H9 (cell line): ENCODE measurements at regions not wholly inside any gene's neighbourhood (a gene's known extent, or its start where the extent isn't known, plus 50 kb on each side); places are given as distances from the start of the nearest gene placed in this dataset.

Experiments used
- DNase-seq: peaks from one replicate; pipeline ENCODE4 v3.0.0-alpha.2; 2017
- H2AFZ ChIP-seq: one replicate; pipeline ENCODE4 v1.6.1; 2013; ENCODE audit warnings: mild to moderate bottlenecking, low read length, control low read depth, moderate library complexity
- H2AK5ac ChIP-seq: 2 replicates; pipeline ENCODE4 v1.6.1; 2013; ENCODE audit warnings: low read length, control low read depth, mixed read lengths; ENCODE audit not compliant: insufficient read length
- H2BK120ac ChIP-seq: one replicate; pipeline ENCODE4 v1.6.1; 2013; ENCODE audit warnings: low read depth, mild to moderate bottlenecking, low read length, control low read depth, inconsistent platforms; ENCODE audit not compliant: poor library complexity, severe bottlenecking
- H2BK12ac ChIP-seq: 2 replicates; pipeline ENCODE4 v1.6.1; 2013; ENCODE audit warnings: low read length, control low read depth, mixed read lengths, low read depth; ENCODE audit not compliant: insufficient read length
- H2BK15ac ChIP-seq: 2 replicates; pipeline ENCODE4 v1.6.1; 2013; ENCODE audit warnings: low read depth, low read length, control low read depth
- H2BK20ac ChIP-seq: one replicate; pipeline ENCODE4 v1.6.1; 2013; ENCODE audit warnings: low read depth, mild to moderate bottlenecking, low read length, control low read depth, inconsistent platforms; ENCODE audit not compliant: poor library complexity, severe bottlenecking
- H2BK5ac ChIP-seq: 2 replicates; pipeline ENCODE4 v1.6.1; 2013; ENCODE audit warnings: low read length, control low read depth, mixed read lengths; ENCODE audit not compliant: insufficient read length
- H3K14ac ChIP-seq: 2 replicates; pipeline ENCODE4 v1.6.1; 2013; ENCODE audit warnings: low read length, control low read depth; ENCODE audit not compliant: insufficient read depth
- H3K18ac ChIP-seq: 2 replicates; pipeline ENCODE4 v1.6.1; 2013; ENCODE audit warnings: low read depth, mild to moderate bottlenecking, mixed read lengths, low read length, control low read depth; ENCODE audit not compliant: insufficient read length
- H3K23ac ChIP-seq: 2 replicates; pipeline ENCODE4 v1.6.1; 2013; ENCODE audit warnings: low read length, control low read depth, mixed read lengths, low read depth; ENCODE audit not compliant: insufficient read length
- H3K23me2 ChIP-seq: 2 replicates; pipeline ENCODE4 v1.6.1; 2013; ENCODE audit warnings: low read depth, mild to moderate bottlenecking, mixed read lengths, low read length, control low read depth; ENCODE audit not compliant: insufficient read length, poor library complexity, severe bottlenecking
- H3K27ac ChIP-seq: 2 replicates; pipeline ENCODE4 v1.5.1; 2013; ENCODE audit warnings: low read length, control low read depth, mixed read lengths, low read depth; ENCODE audit not compliant: insufficient read length
- H3K27me3 ChIP-seq: 2 replicates; pipeline ENCODE4 v1.6.1; 2013; ENCODE audit warnings: low read length, control low read depth, inconsistent platforms; ENCODE audit not compliant: insufficient read depth
- H3K4ac ChIP-seq: 2 replicates; pipeline ENCODE4 v1.6.1; 2013; ENCODE audit warnings: low read depth, mild to moderate bottlenecking, control low read depth, inconsistent platforms, low read length, moderate library complexity
- H3K4me1 ChIP-seq: 2 replicates; pipeline ENCODE4 v1.6.1; 2013; ENCODE audit warnings: low read length, control low read depth, inconsistent platforms; ENCODE audit not compliant: insufficient read depth
- H3K4me2 ChIP-seq: 2 replicates; pipeline ENCODE4 v1.6.1; 2013; ENCODE audit warnings: low read length, control low read depth, mixed read lengths; ENCODE audit not compliant: insufficient read length, insufficient read depth
- H3K56ac ChIP-seq: 2 replicates; pipeline ENCODE4 v1.6.1; 2013; ENCODE audit warnings: low read depth, mild to moderate bottlenecking, mixed read lengths, low read length, control low read depth; ENCODE audit not compliant: insufficient read length
- H3K79me1 ChIP-seq: 2 replicates; pipeline ENCODE4 v1.6.1; 2013; ENCODE audit warnings: low read depth, mild to moderate bottlenecking, moderate library complexity, low read length, control low read depth, inconsistent platforms; ENCODE audit not compliant: insufficient read depth, poor library complexity, severe bottlenecking
- H3K79me2 ChIP-seq: 2 replicates; pipeline ENCODE4 v1.6.1; 2013; ENCODE audit warnings: low read length, control low read depth, inconsistent platforms; ENCODE audit not compliant: insufficient read depth
- H3K9ac ChIP-seq: 2 replicates; pipeline ENCODE4 v1.6.1; 2013; ENCODE audit warnings: low read length, control low read depth, mixed read lengths; ENCODE audit not compliant: insufficient read length; ENCODE audit errors: extremely low read depth
- H3K9me3 ChIP-seq: one replicate; pipeline ENCODE4 v1.6.1; 2013; ENCODE audit warnings: low read depth, low read length, inconsistent platforms; ENCODE audit not compliant: control insufficient read depth
- H3T11ph ChIP-seq: one replicate; pipeline ENCODE4 v1.6.1; 2013; ENCODE audit warnings: mild to moderate bottlenecking, low read length, control low read depth, inconsistent platforms
- H4K20me1 ChIP-seq: one replicate; pipeline ENCODE4 v1.6.1; 2013; ENCODE audit not compliant: control insufficient read depth, insufficient read length, insufficient read depth
- H4K5ac ChIP-seq: 2 replicates; pipeline ENCODE4 v1.6.1; 2013; ENCODE audit warnings: low read depth, mild to moderate bottlenecking, mixed read lengths, low read length, control low read depth; ENCODE audit not compliant: insufficient read length
- H4K8ac ChIP-seq: replicated peaks from 2 replicates; pipeline ENCODE4 v1.6.1; 2013; ENCODE audit warnings: low read length, control low read depth, mixed read lengths, low read depth; ENCODE audit not compliant: insufficient read length
- H4K91ac ChIP-seq: 2 replicates; pipeline ENCODE4 v1.6.1; 2013; ENCODE audit warnings: low read depth, mild to moderate bottlenecking, moderate library complexity, mixed read lengths, low read length, control low read depth; ENCODE audit not compliant: insufficient read length
- H3K27ac Mint-ChIP-seq, 3 experiments: 2 replicates in 2 of 3; 3 replicates in 1 of 3; pipeline ENCODE4 v1.8.0; 2020 to 2021; ENCODE audit warnings: mixed read lengths in 3 of 3, mild to moderate bottlenecking in 1 of 3, moderate library complexity in 1 of 3
- H3K27me3 Mint-ChIP-seq: 2 replicates; pipeline ENCODE4 v1.8.0; 2021; ENCODE audit warnings: low read depth, mild to moderate bottlenecking, moderate library complexity, mixed read lengths
- H3K36me3 Mint-ChIP-seq, 3 experiments: 2 replicates in 2 of 3; 3 replicates in 1 of 3; pipeline ENCODE4 v1.8.0; 2020 to 2021; ENCODE audit warnings: low read depth in 3 of 3, mixed read lengths in 3 of 3; ENCODE audit not compliant: insufficient read depth in 1 of 3
- H3K4me1 Mint-ChIP-seq, 2 experiments: 2 replicates each; pipeline ENCODE4 v1.8.0; 2020; ENCODE audit warnings: mixed read lengths in 2 of 2
- H3K4me3 Mint-ChIP-seq, 2 experiments: 2 replicates in 1 of 2; 3 replicates in 1 of 2; pipeline ENCODE4 v1.8.0; 2020 to 2021; ENCODE audit warnings: mild to moderate bottlenecking in 2 of 2, mixed read lengths in 2 of 2, moderate library complexity in 1 of 2
- H3K9me3 Mint-ChIP-seq, 2 experiments: 2 replicates in 1 of 2; 3 replicates in 1 of 2; pipeline ENCODE4 v1.8.0; 2020; ENCODE audit warnings: mild to moderate bottlenecking in 2 of 2, mixed read lengths in 2 of 2, moderate library complexity in 1 of 2
- CTCF ChIP-seq: fragments of 200-600 bp; sonication (generic); conservative IDR thresholded peaks from 3 replicates; pipeline ENCODE4 v1.8.0; 2021; ENCODE audit warnings: antibody characterized with exemption, mild to moderate bottlenecking
- WGBS: extraction: QIAGEN DNeasy Blood & Tissue Kit; methylation state at CpG from one replicate; pipeline ENCODE4 v1.1.7; 2013; ENCODE audit warnings: missing lambda C conversion rate, low lambda C conversion rate, mixed read lengths; ENCODE audit not compliant: insufficient read length; ENCODE audit errors: extremely low coverage; 5-methylcytosine and 5-hydroxymethylcytosine counted together

GRCh38 chr9:12511726-12512125 lies 181.5 kb upstream of the TYRP1 start:
- Histone ChIP-seq H4K20me1 (no peaks in the 10 kb centered on the region), H3K27me3 (no peaks in the 10 kb centered on the region), H4K5ac (no peak overlapping the region), H3K4me1 (no peaks in the 10 kb centered on the region), H3K4me2 (no peak overlapping the region), H3K14ac (no peak overlapping the region), H4K91ac (no peak overlapping the region), H4K8ac (no peak overlapping the region), H2BK20ac (no peak overlapping the region), H2AK5ac (no peak overlapping the region), H2BK120ac (no peak overlapping the region), H2BK12ac (no peak overlapping the region), H3K56ac (no peak overlapping the region), H3K9ac (no peak overlapping the region), H2BK5ac (no peak overlapping the region), H3K4ac (no peak overlapping the region), H2AFZ (no peak overlapping the region), H3K79me1 (no peaks in the 10 kb centered on the region), H3T11ph (no peak overlapping the region), H3K23me2 (no peaks in the 10 kb centered on the region), H3K9me3 (no peaks in the 10 kb centered on the region), H3K27ac (no peak overlapping the region), H3K23ac (no peak overlapping the region), H2BK15ac (no peak overlapping the region), H3K79me2 (no peaks in the 10 kb centered on the region), H3K18ac (no peak overlapping the region)
- 0 out of 4 replicates have a peak, but pooled peaks cover 0 to 2% of the 10 kb centered on the region in 2 experiments for H3K4me1 Mint-ChIP-seq
- no peak for TF ChIP-seq CTCF
- no peaks in the 10 kb centered on the region; a peak in 1 of 7 replicates for H3K36me3 Mint-ChIP-seq
- H3K27ac Mint-ChIP-seq, result no peak overlapping the region
- no peak overlapping the region for H3K4me3 Mint-ChIP-seq
- H3K9me3 Mint-ChIP-seq, result no peaks in the 10 kb centered on the region; a peak in 1 of 5 replicates
- no peak for DNase-seq
- no CpG with 5 or more reads among the region's 1 CpG for WGBS
- H3K27me3 Mint-ChIP-seq, result no peaks in the 10 kb centered on the region
